ENCODE measurements at regions not wholly inside any gene's neighbourhood (a gene's known extent, or its start where the extent isn't known, plus 50 kb on each side); places are given as distances from the start of the nearest gene placed in this dataset.

DNA sequence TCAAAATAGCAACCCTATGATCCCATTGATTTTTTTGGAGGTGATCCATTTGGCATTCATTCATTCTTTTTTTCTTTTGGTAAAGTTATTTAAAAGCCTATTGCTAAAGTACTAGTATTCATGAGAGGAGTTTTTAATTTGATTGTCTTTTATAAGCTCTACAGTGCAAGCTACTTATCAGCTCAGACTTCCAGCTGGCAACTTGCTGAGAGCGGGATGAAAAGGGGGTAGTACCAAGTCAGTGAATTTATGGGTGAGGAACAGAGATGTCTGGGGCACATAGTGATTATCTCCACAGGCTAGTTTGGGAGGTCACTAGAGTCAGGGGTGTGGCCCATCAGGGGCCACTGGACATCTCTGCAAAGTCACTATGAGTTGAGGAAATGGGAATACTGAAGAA, 202.4 kb downstream of the PIK3C3 start:
- TF ChIP-seq CTCF (IDR thresholded peaks at IDR 0.05) (no peak), POLR2A (IDR thresholded peaks at IDR 0.05) (no peak)
